GM12878 (cell line): ENCODE measurements at regions not wholly inside any gene's neighbourhood (a gene's known extent, or its start where the extent isn't known, plus 50 kb on each side); places are given as distances from the start of the nearest gene placed in this dataset.

Experiments used
- ATAC-seq: fragments of 200-7000 bp; cut with Tn5 transposase; 3 replicates; pipeline ENCODE4 v1.9.1; 2020; ENCODE audit warnings: mild to moderate bottlenecking, moderate library complexity
- BruUV-seq: library from RNA; stranded (reverse); fragments of 400-500 nt; replicated peaks from 2 replicates; lab custom pipeline; 2021; lab: Mats Ljungman, UMichigan
- CTCF ChIA-PET: fragments of 300-600 bp; sonication (Branson Sonifier 250); formaldehyde crosslinking; extraction: SDS; loops from one replicate; lab custom pipeline; 2021; ENCODE audit warnings: inconsistent platforms; lab: Yijun Ruan, JAX
- POLR2A ChIA-PET: fragments of 350-600 bp; formaldehyde crosslinking; extraction: SDS; loops from one replicate; lab custom pipeline; 2021; ENCODE audit warnings: inconsistent platforms; lab: Charles Lee
- RAD21 ChIA-PET: fragments of 300-600 bp; sonication (Branson Sonifier 250); formaldehyde crosslinking; loops from one replicate; lab custom pipeline; 2023; ENCODE audit warnings: antibody characterized with exemption; ENCODE audit not compliant: unreplicated experiment; lab: Charles Lee
- SMC1A ChIA-PET: fragments of 300-600 bp; sonication (Branson Sonifier 250); formaldehyde crosslinking; loops from one replicate; lab custom pipeline; 2023; ENCODE audit not compliant: unreplicated experiment, uncharacterized antibody; lab: Charles Lee
- DNase-seq: peaks from one replicate; pipeline ENCODE4 v3.0.0-alpha.2; 2011; ENCODE audit warnings: low read depth, low spot score
- FAIRE-seq: peaks from 3 replicates; lab custom pipeline; 2011; peaks lifted over from hg19 to GRCh38; lab: Jason Lieb, UNC
- H2AFZ ChIP-seq: 2 replicates; pipeline ENCODE4 v1.6.0; 2011; ENCODE audit warnings: low read depth, low read length, control low read depth; ENCODE audit not compliant: control insufficient read depth
- H3K27ac ChIP-seq: 2 replicates; pipeline ENCODE4 v1.5.1; 2011; ENCODE audit warnings: control low read depth; ENCODE audit not compliant: control insufficient read depth, insufficient read depth
- H3K27me3 ChIP-seq, 2 experiments: replicated peaks in 1 of 2; 2 replicates each; pipeline versions ENCODE4 v1.6.0 to v1.6.1; 2011; ENCODE audit warnings: low read length in 1 of 2; ENCODE audit not compliant: control insufficient read depth in 2 of 2, insufficient read depth in 2 of 2
- H3K36me3 ChIP-seq, 2 experiments: 2 replicates each; pipeline ENCODE4 v1.5.1; 2011; ENCODE audit warnings: low read length in 1 of 2; ENCODE audit not compliant: control insufficient read depth in 2 of 2, insufficient read depth in 2 of 2
- H3K4me1 ChIP-seq: 2 replicates; pipeline ENCODE4 v1.6.1; 2011; ENCODE audit warnings: mild to moderate bottlenecking, low read length, moderate library complexity, mixed read lengths; ENCODE audit not compliant: control insufficient read depth, insufficient read depth
- H3K4me2 ChIP-seq: 2 replicates; pipeline ENCODE4 v1.6.0; 2011; ENCODE audit warnings: control low read depth; ENCODE audit not compliant: control insufficient read depth, insufficient read depth
- H3K4me3 ChIP-seq: fragments of 200-600 bp; sonication (generic); 2 replicates; pipeline ENCODE4 v1.5.1; 2016
- H3K79me2 ChIP-seq: 2 replicates; pipeline ENCODE4 v1.6.0; 2011; ENCODE audit warnings: low read length; ENCODE audit not compliant: control insufficient read depth, insufficient read depth
- H3K9ac ChIP-seq: 2 replicates; pipeline ENCODE4 v1.8.0; 2011; ENCODE audit warnings: low read length, control low read depth, mixed read lengths; ENCODE audit not compliant: control insufficient read depth, insufficient read depth
- H3K9me3 ChIP-seq: replicated peaks from 3 replicates; pipeline ENCODE4 v1.5.1; 2011; ENCODE audit warnings: mild to moderate bottlenecking, low read length; ENCODE audit not compliant: control insufficient read depth, insufficient read depth
- H4K20me1 ChIP-seq: 2 replicates; pipeline ENCODE4 v1.6.0; 2011; ENCODE audit not compliant: control insufficient read depth, insufficient read depth
- BCL3 ChIP-seq: IDR thresholded peaks from 2 replicates; pipeline ENCODE4 v1.6.1; 2011; ENCODE audit warnings: borderline replicate concordance, low read depth, mild to moderate bottlenecking, moderate library complexity, low read length; ENCODE audit not compliant: insufficient read depth, poor library complexity, severe bottlenecking
- CREB1 ChIP-seq: IDR thresholded peaks from 2 replicates; pipeline ENCODE4 v1.6.1; 2012; ENCODE audit warnings: low read depth, mild to moderate bottlenecking, inconsistent platforms
- E2F4 ChIP-seq: IDR thresholded peaks from 2 replicates; pipeline ENCODE4 v1.6.1; 2012; ENCODE audit warnings: low read depth, low read length, improper control_type of control experiment
- JUNB ChIP-seq: IDR thresholded peaks from 2 replicates; pipeline ENCODE4 v1.6.1; 2016; ENCODE audit warnings: antibody characterized with exemption, mild to moderate bottlenecking
- MAX ChIP-seq: IDR thresholded peaks from 2 replicates; pipeline ENCODE4 v1.6.1; 2012; ENCODE audit warnings: low read depth, low read length, improper control_type of control experiment
- MYC ChIP-seq: IDR thresholded peaks from 2 replicates; pipeline ENCODE4 v1.6.1; 2011; ENCODE audit warnings: mild to moderate bottlenecking, low read length, moderate library complexity, inconsistent platforms; ENCODE audit not compliant: insufficient read depth, insufficient replicate concordance, insufficient read length, severe bottlenecking
- STAT1 ChIP-seq: fragments of 450-650 bp; conservative IDR thresholded peaks from 2 replicates; pipeline ENCODE4 v1.6.1; 2014; ENCODE audit warnings: antibody characterized with exemption, mild to moderate bottlenecking
- TCF7 ChIP-seq: IDR thresholded peaks from 2 replicates; pipeline ENCODE4 v1.6.1; 2014; ENCODE audit warnings: antibody characterized with exemption, borderline replicate concordance
- WGBS: methylation state at CpG from one replicate; pipeline ENCODE4 v1.1.6; 2016; ENCODE audit warnings: low lambda C conversion rate; ENCODE audit not compliant: insufficient replicate concordance, insufficient coverage; ENCODE audit errors: missing lambda C conversion rate; 5-methylcytosine and 5-hydroxymethylcytosine counted together
- in situ Hi-C: fragments of 300-500 bp; cut with MboI; formaldehyde crosslinking; loops from 9 replicates; pipeline ENCODE4 v1.14.3; 2018; ENCODE audit warnings: mixed read lengths
- intact Hi-C: fragments of 100-400 bp; cut with micrococcal nuclease; formaldehyde crosslinking; loops from one replicate; pipeline ENCODE4 v1.14.2; 2022; ENCODE audit not compliant: unreplicated experiment

- no peak for TF ChIP-seq JUNB
- TF ChIP-seq TCF7, result no peak
- TF ChIP-seq E2F4, result no peak
- no peak for TF ChIP-seq CREB1
- no peak for TF ChIP-seq MAX
- TF ChIP-seq MYC, result no peak
Measured at GRCh38 chr2:106720026-106720425, 165.9 kb downstream of the ST6GAL2 start (continued).

GRCh38 chr2:106724301-106724794, 161.6 kb downstream of the ST6GAL2 start:
- no peak for FAIRE-seq
- no peak for DNase-seq
- RAD21 ChIA-PET, result no interaction called here
- Histone ChIP-seq H3K27me3 (no peaks in the 10 kb centered on the region), H3K9ac (no peak overlapping the region), H3K4me2 (no peak overlapping the region), H2AFZ (no peak overlapping the region), H3K79me2 (no peaks in the 10 kb centered on the region), H3K27ac (no peak overlapping the region), H3K36me3 (no peaks in the 10 kb centered on the region), H4K20me1 (no peaks in the 10 kb centered on the region), H3K9me3 (no peaks in the 10 kb centered on the region), H3K4me1 (no peaks in the 10 kb centered on the region)
- no TSS peak for BruUV-seq
- CTCF ChIA-PET, result no interaction called here
- in situ Hi-C loops (no loop called here), intact Hi-C loops (no loop called here)
- POLR2A ChIA-PET, result no interaction called here
- 31% methylated on average over 7 of the region's 7 CpGs for WGBS
- SMC1A ChIA-PET, result no interaction called here
- TF ChIP-seq BCL3, result peak; percentile 86
- no peak for TF ChIP-seq STAT1
- TF ChIP-seq, all 136 proteins: peak for 1
- H3K4me3 ChIP-seq, result no peak overlapping the region
- no peak for ATAC-seq
